GM12878 (cell line): ENCODE measurements at regions not wholly inside any gene's neighbourhood (a gene's known extent, or its start where the extent isn't known, plus 50 kb on each side); places are given as distances from the start of the nearest gene placed in this dataset.

Source experiments
- ATAC-seq: fragments of 200-7000 bp; cut with Tn5 transposase; 3 replicates; pipeline ENCODE4 v1.9.1; 2020; ENCODE audit warnings: mild to moderate bottlenecking, moderate library complexity
- BruUV-seq: library from RNA; stranded (reverse); fragments of 400-500 nt; replicated peaks from 2 replicates; lab custom pipeline; 2021; lab: Mats Ljungman, UMichigan
- CTCF ChIA-PET: fragments of 300-600 bp; sonication (Branson Sonifier 250); formaldehyde crosslinking; extraction: SDS; loops from one replicate; lab custom pipeline; 2021; ENCODE audit warnings: inconsistent platforms; lab: Yijun Ruan, JAX
- POLR2A ChIA-PET: fragments of 350-600 bp; formaldehyde crosslinking; extraction: SDS; loops from one replicate; lab custom pipeline; 2021; ENCODE audit warnings: inconsistent platforms; lab: Charles Lee
- RAD21 ChIA-PET: fragments of 300-600 bp; sonication (Branson Sonifier 250); formaldehyde crosslinking; loops from one replicate; lab custom pipeline; 2023; ENCODE audit warnings: antibody characterized with exemption; ENCODE audit not compliant: unreplicated experiment; lab: Charles Lee
- SMC1A ChIA-PET: fragments of 300-600 bp; sonication (Branson Sonifier 250); formaldehyde crosslinking; loops from one replicate; lab custom pipeline; 2023; ENCODE audit not compliant: unreplicated experiment, uncharacterized antibody; lab: Charles Lee
- DNase-seq: peaks from one replicate; pipeline ENCODE4 v3.0.0-alpha.2; 2011; ENCODE audit warnings: low read depth, low spot score
- FAIRE-seq: peaks from 3 replicates; lab custom pipeline; 2011; peaks lifted over from hg19 to GRCh38; lab: Jason Lieb, UNC
- H2AFZ ChIP-seq: 2 replicates; pipeline ENCODE4 v1.6.0; 2011; ENCODE audit warnings: low read depth, low read length, control low read depth; ENCODE audit not compliant: control insufficient read depth
- H3K27ac ChIP-seq: 2 replicates; pipeline ENCODE4 v1.5.1; 2011; ENCODE audit warnings: control low read depth; ENCODE audit not compliant: control insufficient read depth, insufficient read depth
- H3K27me3 ChIP-seq, 2 experiments: replicated peaks in 1 of 2; 2 replicates each; pipeline versions ENCODE4 v1.6.0 to v1.6.1; 2011; ENCODE audit warnings: low read length in 1 of 2; ENCODE audit not compliant: control insufficient read depth in 2 of 2, insufficient read depth in 2 of 2
- H3K36me3 ChIP-seq, 2 experiments: 2 replicates each; pipeline ENCODE4 v1.5.1; 2011; ENCODE audit warnings: low read length in 1 of 2; ENCODE audit not compliant: control insufficient read depth in 2 of 2, insufficient read depth in 2 of 2
- H3K4me1 ChIP-seq: 2 replicates; pipeline ENCODE4 v1.6.1; 2011; ENCODE audit warnings: mild to moderate bottlenecking, low read length, moderate library complexity, mixed read lengths; ENCODE audit not compliant: control insufficient read depth, insufficient read depth
- H3K4me2 ChIP-seq: 2 replicates; pipeline ENCODE4 v1.6.0; 2011; ENCODE audit warnings: control low read depth; ENCODE audit not compliant: control insufficient read depth, insufficient read depth
- H3K4me3 ChIP-seq: fragments of 200-600 bp; sonication (generic); 2 replicates; pipeline ENCODE4 v1.5.1; 2016
- H3K79me2 ChIP-seq: 2 replicates; pipeline ENCODE4 v1.6.0; 2011; ENCODE audit warnings: low read length; ENCODE audit not compliant: control insufficient read depth, insufficient read depth
- H3K9ac ChIP-seq: 2 replicates; pipeline ENCODE4 v1.8.0; 2011; ENCODE audit warnings: low read length, control low read depth, mixed read lengths; ENCODE audit not compliant: control insufficient read depth, insufficient read depth
- H3K9me3 ChIP-seq: replicated peaks from 3 replicates; pipeline ENCODE4 v1.5.1; 2011; ENCODE audit warnings: mild to moderate bottlenecking, low read length; ENCODE audit not compliant: control insufficient read depth, insufficient read depth
- H4K20me1 ChIP-seq: 2 replicates; pipeline ENCODE4 v1.6.0; 2011; ENCODE audit not compliant: control insufficient read depth, insufficient read depth
- CEBPB ChIP-seq, 2 experiments: fragments of 150-350 bp in 1 of 2; IDR thresholded peaks; 2 replicates each; pipeline ENCODE4 v1.6.1; 2012 to 2014; ENCODE audit warnings: low read depth in 2 of 2, low read length in 2 of 2, borderline replicate concordance in 1 of 2, inconsistent platforms in 1 of 2
- DPF2 ChIP-seq: fragments of 450-650 bp; IDR thresholded peaks from 2 replicates; pipeline ENCODE4 v1.6.1; 2017; ENCODE audit warnings: mild to moderate bottlenecking
- EED ChIP-seq: sonication (generic); IDR thresholded peaks from 2 replicates; pipeline ENCODE4 v1.6.1; 2016; ENCODE audit warnings: antibody characterized with exemption, low read depth
- EZH2 ChIP-seq: IDR thresholded peaks from 2 replicates; pipeline ENCODE4 v1.6.1; 2012; ENCODE audit warnings: low read depth, mild to moderate bottlenecking, control low read depth, inconsistent platforms, low read length, borderline replicate concordance; ENCODE audit not compliant: control insufficient read depth
- HDAC2 ChIP-seq: fragments of 200-600 bp; sonication (generic); IDR thresholded peaks from 2 replicates; pipeline ENCODE4 v1.6.1; 2017
- NR2F1 ChIP-seq: fragments of 450-650 bp; conservative IDR thresholded peaks from 2 replicates; pipeline ENCODE4 v1.6.1; 2017; ENCODE audit warnings: mild to moderate bottlenecking
- TBL1XR1 ChIP-seq: IDR thresholded peaks from 2 replicates; pipeline ENCODE4 v1.6.1; 2012; ENCODE audit warnings: low read depth, low read length, improper control_type of control experiment
- WGBS: methylation state at CpG from one replicate; pipeline ENCODE4 v1.1.6; 2016; ENCODE audit warnings: low lambda C conversion rate; ENCODE audit not compliant: insufficient replicate concordance, insufficient coverage; ENCODE audit errors: missing lambda C conversion rate; 5-methylcytosine and 5-hydroxymethylcytosine counted together
- in situ Hi-C: fragments of 300-500 bp; cut with MboI; formaldehyde crosslinking; loops from 9 replicates; pipeline ENCODE4 v1.14.3; 2018; ENCODE audit warnings: mixed read lengths
- intact Hi-C: fragments of 100-400 bp; cut with micrococcal nuclease; formaldehyde crosslinking; loops from one replicate; pipeline ENCODE4 v1.14.2; 2022; ENCODE audit not compliant: unreplicated experiment

DNA sequence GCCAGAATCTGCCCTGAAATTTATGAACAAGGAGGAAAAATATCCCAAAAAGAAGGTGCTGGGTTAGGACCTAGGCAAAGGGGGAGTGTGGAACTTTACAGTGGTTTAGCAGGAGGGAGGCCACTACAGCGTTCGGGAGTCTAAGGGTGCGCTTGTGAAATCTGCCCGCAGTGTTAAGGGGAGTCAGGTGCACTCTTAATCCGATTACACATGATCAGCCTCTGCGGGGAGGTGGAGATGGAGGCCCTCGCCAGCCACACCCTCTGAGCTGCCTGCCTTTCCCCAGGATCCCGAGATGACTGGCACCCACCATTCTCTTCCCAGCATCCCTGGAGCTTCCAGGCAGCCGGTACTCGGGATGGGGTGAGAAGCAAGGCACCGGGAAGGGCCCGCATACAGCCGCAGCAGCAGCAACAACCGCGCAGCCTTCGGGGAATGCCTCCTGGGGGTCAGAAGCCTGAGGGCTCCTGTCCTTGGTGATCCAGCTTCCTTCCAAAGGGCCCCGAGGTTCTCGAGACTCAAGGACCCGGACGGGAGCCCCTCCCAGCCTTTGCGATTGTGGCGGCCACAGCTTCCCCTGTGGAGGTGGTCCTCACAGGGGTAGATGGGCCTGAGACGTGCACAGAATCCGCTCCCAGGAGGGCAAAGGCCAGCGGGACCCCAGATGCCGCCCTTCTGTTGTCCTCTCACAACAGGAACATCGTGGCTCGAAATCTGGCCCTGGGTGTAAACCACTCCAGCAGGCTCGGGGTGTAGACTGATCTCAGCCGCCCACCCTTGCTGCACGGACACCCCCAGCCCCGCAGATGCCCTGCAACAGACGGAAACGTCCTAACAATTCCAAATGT is 57.3 kb upstream of the CST7 start:
- Histone ChIP-seq H3K79me2 (no peaks in the 10 kb centered on the region), H3K27ac (no peak overlapping the region), H2AFZ (no peak overlapping the region), H3K4me2 (no peak overlapping the region), H4K20me1 (no peaks in the 10 kb centered on the region), H3K9me3 (no peaks in the 10 kb centered on the region; the same call in 2 of the 3 replicates)
- ATAC-seq (no peak), DNase-seq (no peak)
- ChIA-PET RAD21 (no interaction called here), SMC1A (no interaction called here)
- no peak for TF ChIP-seq HDAC2
- no peak for TF ChIP-seq NR2F1
- no peak for TF ChIP-seq CEBPB (IDR thresholded peaks at IDR 0.05; ENCODE audit: borderline replicate concordance in 1 of 2, low read depth in 2 of 2, low read length in 2 of 2)
- TF ChIP-seq EED = no peak
- TF ChIP-seq TBL1XR1 = no peak
- TF ChIP-seq, all 136 proteins: peak for 0
- intact Hi-C loops = no loop called here
- ChIA-PET POLR2A (no interaction called here), CTCF (no interaction called here)
- FAIRE-seq = no peak
- H3K9ac ChIP-seq = no peak overlapping the region
- BruUV-seq = no TSS peak
- in situ Hi-C loops = no loop called here
- no peaks in the 10 kb centered on the region; a peak in 1 of 4 replicates for H3K27me3 ChIP-seq
- no peaks in the 10 kb centered on the region for H3K4me1 ChIP-seq
- H3K36me3 ChIP-seq = no peaks in the 10 kb centered on the region
- H3K4me3 ChIP-seq = no peak overlapping the region
- 58% methylated on average over 34 of the region's 34 CpGs for WGBS

DNA sequence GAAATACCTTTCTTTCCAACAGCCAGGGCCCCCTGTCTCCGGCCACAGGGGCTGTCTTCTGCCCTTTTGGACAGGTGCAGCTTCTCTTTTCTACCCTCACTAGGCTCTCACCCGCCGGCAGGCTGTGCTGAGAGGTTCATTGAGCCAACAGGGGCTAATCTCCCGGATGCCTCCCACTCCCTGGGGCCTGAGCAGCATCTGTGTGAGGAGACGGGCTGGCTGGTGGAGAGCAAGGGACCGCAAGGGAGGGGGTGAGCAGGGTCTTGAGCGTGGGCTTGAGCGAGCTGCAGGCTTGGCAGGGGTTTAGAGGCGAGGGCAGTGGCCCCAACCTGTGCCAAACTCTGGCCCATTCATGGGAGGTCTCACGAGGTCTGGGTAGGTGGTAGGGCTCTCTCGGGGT is 56.5 kb upstream of the CST7 start:
- Histone ChIP-seq H3K79me2 (no peaks in the 10 kb centered on the region), H3K27ac (no peak overlapping the region), H3K4me1 (no peaks in the 10 kb centered on the region), H2AFZ (no peak overlapping the region), H3K27me3 (no peaks in the 10 kb centered on the region; a peak in 1 of 4 replicates), H3K9me3 (no peaks in the 10 kb centered on the region; the same call in 2 of the 3 replicates), H3K36me3 (no peaks in the 10 kb centered on the region), H3K4me2 (no peak overlapping the region), H3K9ac (no peak overlapping the region), H4K20me1 (no peaks in the 10 kb centered on the region), H3K4me3 (no peak overlapping the region)
- no peak for DNase-seq
- RAD21 ChIA-PET = no interaction called here
- intact Hi-C loops (no loop called here), in situ Hi-C loops (no loop called here)
- no peak for ATAC-seq
- POLR2A ChIA-PET = no interaction called here
- no peak for TF ChIP-seq EZH2
- no peak for TF ChIP-seq DPF2
- 36% methylated on average over 11 of the region's 11 CpGs for WGBS
- BruUV-seq = no TSS peak
- no peak for FAIRE-seq
- CTCF ChIA-PET = no interaction called here
- SMC1A ChIA-PET = no interaction called here
